ENCODE measurements at regions not wholly inside any gene's neighbourhood (a gene's known extent, or its start where the extent isn't known, plus 50 kb on each side); places are given as distances from the start of the nearest gene placed in this dataset.

DNA sequence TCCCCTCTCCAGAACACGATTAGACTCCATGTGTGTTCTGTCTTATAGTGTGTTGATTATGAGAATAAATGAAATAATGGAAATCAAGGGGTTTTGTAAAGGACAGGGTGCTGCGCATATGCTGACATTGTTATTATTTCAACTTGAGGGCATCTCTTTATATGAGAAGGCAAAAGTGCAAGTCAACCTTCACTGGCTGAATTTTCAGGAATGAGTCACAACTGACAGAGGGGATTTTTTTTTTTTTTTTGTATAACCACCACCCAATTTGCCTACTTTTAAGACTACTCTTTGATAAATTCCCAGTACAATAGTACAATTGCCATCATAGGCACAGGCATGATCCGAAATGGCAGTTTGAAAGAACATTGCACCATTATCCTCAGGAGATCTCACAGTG is 419.2 kb upstream of the NMUR2 start:
- TF ChIP-seq, protein P1, sequence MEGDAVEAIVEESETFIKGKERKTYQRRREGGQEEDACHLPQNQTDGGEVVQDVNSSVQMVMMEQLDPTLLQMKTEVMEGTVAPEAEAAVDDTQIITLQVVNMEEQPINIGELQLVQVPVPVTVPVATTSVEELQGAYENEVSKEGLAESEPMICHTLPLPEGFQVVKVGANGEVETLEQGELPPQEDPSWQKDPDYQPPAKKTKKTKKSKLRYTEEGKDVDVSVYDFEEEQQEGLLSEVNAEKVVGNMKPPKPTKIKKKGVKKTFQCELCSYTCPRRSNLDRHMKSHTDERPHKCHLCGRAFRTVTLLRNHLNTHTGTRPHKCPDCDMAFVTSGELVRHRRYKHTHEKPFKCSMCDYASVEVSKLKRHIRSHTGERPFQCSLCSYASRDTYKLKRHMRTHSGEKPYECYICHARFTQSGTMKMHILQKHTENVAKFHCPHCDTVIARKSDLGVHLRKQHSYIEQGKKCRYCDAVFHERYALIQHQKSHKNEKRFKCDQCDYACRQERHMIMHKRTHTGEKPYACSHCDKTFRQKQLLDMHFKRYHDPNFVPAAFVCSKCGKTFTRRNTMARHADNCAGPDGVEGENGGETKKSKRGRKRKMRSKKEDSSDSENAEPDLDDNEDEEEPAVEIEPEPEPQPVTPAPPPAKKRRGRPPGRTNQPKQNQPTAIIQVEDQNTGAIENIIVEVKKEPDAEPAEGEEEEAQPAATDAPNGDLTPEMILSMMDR (IDR thresholded peaks at IDR 0.05) = no peak
- TF ChIP-seq POLR2AphosphoS5 (IDR thresholded peaks at IDR 0.05) = no peak
- TF ChIP-seq POLR2A (IDR thresholded peaks at IDR 0.05) = no peak
- Histone ChIP-seq H3K36me3 (no peaks in the 10 kb centered on the region), H3K27me3 (replicated peaks; ENCODE audit: insufficient read depth) (no peaks in the 10 kb centered on the region), H3K4me1 (replicated peaks) (no peaks in the 10 kb centered on the region), H3K27ac (no peak overlapping the region), H3K4me3 (no peak overlapping the region), H3K9me3 (no peaks in the 10 kb centered on the region)
- no peak for DNase-seq (ENCODE audit: low spot score)
- 85% methylated on average over 3 of the region's 3 CpGs for WGBS
- intact Hi-C loops (cut with DNase I) = no loop called here

DNA sequence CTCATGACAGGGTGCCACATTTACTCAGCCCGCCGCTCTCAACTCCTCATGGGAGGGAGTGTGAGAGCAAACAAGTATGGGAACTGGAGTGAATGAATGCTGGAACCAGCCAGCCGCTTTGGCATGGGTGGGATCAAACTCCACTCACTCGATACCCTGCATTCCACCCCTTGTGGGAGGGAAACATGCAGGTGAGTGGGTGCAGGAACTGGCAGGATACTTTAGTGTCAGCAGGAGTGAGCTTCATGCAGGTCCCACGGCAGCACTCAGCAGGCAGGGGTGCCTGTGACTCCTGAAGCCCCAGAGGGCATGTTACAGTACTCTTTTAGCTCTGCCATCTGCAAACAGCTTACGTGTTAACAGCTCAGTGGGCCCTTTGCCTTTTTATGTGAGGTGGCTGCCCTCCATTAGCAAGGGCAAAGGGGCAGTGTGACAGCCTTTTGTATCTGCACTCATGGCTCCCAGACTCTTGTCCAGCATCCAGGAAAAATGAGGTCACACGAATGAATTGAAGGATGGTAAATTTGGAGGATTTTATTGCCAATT is 433.2 kb upstream of the NMUR2 start:
- no peak for DNase-seq (ENCODE audit: low spot score)
- Histone ChIP-seq H3K4me1 (replicated peaks) (no peaks in the 10 kb centered on the region), H3K36me3 (no peaks in the 10 kb centered on the region), H3K27ac (no peak overlapping the region), H3K4me3 (no peak overlapping the region), H3K27me3 (replicated peaks; ENCODE audit: insufficient read depth) (no peaks in the 10 kb centered on the region), H3K9me3 (no peaks in the 10 kb centered on the region)
- 75% methylated on average over 7 of the region's 7 CpGs for WGBS
- intact Hi-C loops (cut with DNase I) = no loop called here
- TF ChIP-seq, protein P1 (IDR thresholded peaks at IDR 0.05) = no peak
- TF ChIP-seq POLR2A (IDR thresholded peaks at IDR 0.05) = no peak
- no peak for TF ChIP-seq POLR2AphosphoS5 (IDR thresholded peaks at IDR 0.05)

DNA sequence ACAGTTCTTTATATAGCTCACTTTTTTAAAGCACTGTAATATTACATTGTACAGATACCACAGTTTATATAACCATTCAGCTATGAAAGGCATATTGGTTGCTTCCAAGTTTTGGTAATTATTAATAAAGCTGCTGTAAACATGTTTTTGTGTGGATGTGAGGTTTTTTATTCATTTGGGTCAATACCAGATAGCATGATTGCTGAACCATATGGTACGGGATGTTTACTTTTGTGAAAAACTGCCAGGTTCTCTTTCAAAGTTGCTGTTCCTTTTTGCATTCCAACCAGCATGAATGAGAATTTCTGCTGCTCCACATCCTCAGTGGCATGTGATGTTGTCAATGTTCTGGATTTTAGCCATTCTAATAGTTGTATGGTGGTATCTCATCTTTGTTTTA is 439.6 kb upstream of the NMUR2 start:
- intact Hi-C loops (cut with DNase I) = no loop called here
- TF ChIP-seq, protein P1 (IDR thresholded peaks at IDR 0.05) = no peak
- TF ChIP-seq POLR2AphosphoS5 (IDR thresholded peaks at IDR 0.05) = no peak
- Histone ChIP-seq H3K4me1 (replicated peaks) (no peaks in the 10 kb centered on the region), H3K9me3 (no peaks in the 10 kb centered on the region), H3K27ac (no peak overlapping the region), H3K27me3 (replicated peaks; ENCODE audit: insufficient read depth) (no peaks in the 10 kb centered on the region), H3K36me3 (no peaks in the 10 kb centered on the region), H3K4me3 (no peak overlapping the region)
- DNase-seq (ENCODE audit: low spot score) = no peak
- WGBS = 53% methylated on average over 1 of the region's 1 CpG

DNA sequence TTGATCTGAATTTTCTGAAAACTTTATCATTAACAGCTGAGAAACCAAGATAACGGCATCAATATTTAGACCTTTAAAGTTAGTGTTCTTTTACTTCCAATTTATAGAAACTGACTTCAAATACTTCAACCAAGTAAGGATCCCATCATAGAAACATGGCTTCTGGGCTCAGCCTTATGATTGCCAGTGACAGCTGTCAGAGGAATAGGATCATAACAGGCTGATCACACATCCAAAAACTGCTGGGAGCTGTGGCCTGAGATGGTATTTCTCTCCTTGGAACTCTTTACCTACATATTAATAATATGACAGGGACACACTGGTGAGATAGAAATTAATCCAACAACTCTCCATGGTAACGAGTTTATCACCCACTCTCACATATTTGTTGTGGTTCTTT is 448.3 kb upstream of the NMUR2 start:
- Histone ChIP-seq H3K27me3 (replicated peaks; ENCODE audit: insufficient read depth) (no peaks in the 10 kb centered on the region), H3K4me3 (no peak overlapping the region), H3K9me3 (no peaks in the 10 kb centered on the region), H3K36me3 (no peaks in the 10 kb centered on the region), H3K4me1 (replicated peaks) (no peaks in the 10 kb centered on the region), H3K27ac (no peak overlapping the region)
- intact Hi-C loops (cut with DNase I) = no loop called here
- WGBS = 78% methylated on average over 2 of the region's 2 CpGs
- DNase-seq (ENCODE audit: low spot score) = no peak
- TF ChIP-seq, protein P1 (IDR thresholded peaks at IDR 0.05) = no peak
- TF ChIP-seq POLR2A (IDR thresholded peaks at IDR 0.05) (no peak), POLR2AphosphoS5 (IDR thresholded peaks at IDR 0.05) (no peak)

DNA sequence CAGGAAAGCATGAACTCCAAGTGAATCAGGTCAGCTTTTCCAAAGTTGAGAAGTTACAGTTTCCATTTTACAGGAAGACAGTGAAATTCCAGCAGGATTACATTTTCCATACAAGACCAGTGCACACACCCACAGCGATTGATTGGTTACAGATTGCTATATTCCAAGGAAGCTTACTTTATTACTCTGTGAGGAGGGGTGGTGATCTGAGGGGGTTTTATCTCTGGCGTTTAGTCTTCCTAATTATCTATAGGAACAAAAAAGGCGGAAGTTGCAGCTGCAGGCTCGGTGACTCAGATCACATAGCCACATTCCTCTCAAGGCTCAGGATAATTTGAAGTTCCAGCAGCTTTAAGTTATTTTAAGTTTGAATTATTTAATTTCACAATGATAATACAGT is 450.4 kb upstream of the NMUR2 start:
- Histone ChIP-seq H3K36me3 (no peaks in the 10 kb centered on the region), H3K4me1 (replicated peaks) (no peaks in the 10 kb centered on the region), H3K9me3 (no peaks in the 10 kb centered on the region), H3K27ac (no peak overlapping the region), H3K4me3 (no peak overlapping the region), H3K27me3 (replicated peaks; ENCODE audit: insufficient read depth) (no peaks in the 10 kb centered on the region)
- WGBS = 38% methylated on average over 4 of the region's 4 CpGs
- TF ChIP-seq, protein P1 (IDR thresholded peaks at IDR 0.05) = no peak
- TF ChIP-seq POLR2AphosphoS5 (IDR thresholded peaks at IDR 0.05) (no peak), POLR2A (IDR thresholded peaks at IDR 0.05) (no peak)
- intact Hi-C loops (cut with DNase I) = no loop called here
- DNase-seq (ENCODE audit: low spot score) = no peak
